ENCODE measurements at regions not wholly inside any gene's neighbourhood (a gene's known extent, or its start where the extent isn't known, plus 50 kb on each side); places are given as distances from the start of the nearest gene placed in this dataset.
"Not testable (repeated sequence)": the region's sequence is repeated elsewhere in the genome, so short reads cannot be mapped to it uniquely, and the experiment has no call there.

- DNase-seq = no peak
- in situ Hi-C loops (cut with HindIII; ENCODE audit: low pct_ligation_motif_present, low pct_unique_long_range_greater_than_20kb, low sequenced_read_pairs) = no loop called here
Measured at GRCh38 chr12:34297790-34298164, 275.5 kb downstream of the ALG10 start.

GRCh38 chr12:34298176-34298970 is 276.1 kb downstream of the ALG10 start:
- no peak for DNase-seq
- in situ Hi-C loops (cut with HindIII; ENCODE audit: low pct_ligation_motif_present, low pct_unique_long_range_greater_than_20kb, low sequenced_read_pairs) = no loop called here

- in situ Hi-C loops (cut with HindIII; ENCODE audit: low pct_ligation_motif_present, low pct_unique_long_range_greater_than_20kb, low sequenced_read_pairs) = no loop called here
- DNase-seq = no peak
Measured at GRCh38 chr12:34298971-34299801, 276.9 kb downstream of the ALG10 start.

DNA sequence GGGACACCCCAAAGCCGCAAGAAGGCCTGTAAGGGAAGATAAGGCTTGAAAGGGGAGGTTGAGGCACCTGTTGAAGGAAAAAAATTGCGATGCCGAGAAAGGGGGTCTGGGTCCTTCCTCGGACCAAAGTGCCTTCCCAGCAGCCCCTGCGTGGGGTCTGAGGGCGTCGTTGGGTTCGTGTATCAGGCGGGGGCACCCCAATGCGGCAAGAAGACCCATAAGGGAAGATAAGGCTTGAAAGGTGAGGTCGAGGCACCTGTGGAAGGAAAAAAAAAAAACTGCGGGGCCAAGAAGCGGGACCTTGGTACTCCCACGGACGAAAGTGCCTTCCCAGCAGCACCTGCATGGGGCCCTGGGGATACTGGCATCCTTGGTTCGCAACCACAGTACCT is 277.5 kb downstream of the ALG10 start:
- in situ Hi-C loops (cut with HindIII; ENCODE audit: low pct_ligation_motif_present, low pct_unique_long_range_greater_than_20kb, low sequenced_read_pairs) = no loop called here
- DNase-seq = no peak

GRCh38 chr12:34300376-34301250 is 278.3 kb downstream of the ALG10 start:
- DNase-seq = no peak
- in situ Hi-C loops (cut with HindIII; ENCODE audit: low pct_ligation_motif_present, low pct_unique_long_range_greater_than_20kb, low sequenced_read_pairs) = no loop called here

- no peak for DNase-seq
- in situ Hi-C loops (cut with HindIII; ENCODE audit: low pct_ligation_motif_present, low pct_unique_long_range_greater_than_20kb, low sequenced_read_pairs) = no loop called here
Measured at GRCh38 chr12:34301251-34302130, 279.2 kb downstream of the ALG10 start.

- no peak for DNase-seq
- in situ Hi-C loops (cut with HindIII; ENCODE audit: low pct_ligation_motif_present, low pct_unique_long_range_greater_than_20kb, low sequenced_read_pairs) = no loop called here
Measured at GRCh38 chr12:34302131-34302885, 280.0 kb downstream of the ALG10 start.

- in situ Hi-C loops (cut with HindIII; ENCODE audit: low pct_ligation_motif_present, low pct_unique_long_range_greater_than_20kb, low sequenced_read_pairs) = no loop called here
- DNase-seq = no peak
Measured at GRCh38 chr12:34303091-34303870, 281.0 kb downstream of the ALG10 start.

DNA sequence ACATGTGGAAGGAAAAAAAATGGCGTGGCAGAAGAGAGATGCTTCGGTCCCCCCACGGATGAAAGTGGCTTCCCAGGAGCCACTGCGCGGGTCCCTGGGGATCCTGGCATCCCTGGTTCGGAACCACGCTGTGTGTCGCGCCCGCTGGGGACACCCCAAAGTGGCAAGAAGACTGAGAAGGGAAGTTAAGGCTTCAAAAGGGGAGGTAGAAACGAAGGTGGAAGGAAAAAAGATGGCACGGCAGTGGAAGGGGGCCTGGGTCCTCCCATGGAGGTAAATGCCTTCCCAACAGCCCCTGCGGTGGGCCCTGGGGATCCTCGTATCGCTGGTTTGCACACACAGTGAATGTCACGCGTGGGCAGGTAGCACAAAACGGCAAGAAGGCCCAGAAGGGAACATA is 281.7 kb downstream of the ALG10 start:
- in situ Hi-C loops (cut with HindIII; ENCODE audit: low pct_ligation_motif_present, low pct_unique_long_range_greater_than_20kb, low sequenced_read_pairs) = no loop called here
- DNase-seq = no peak

GRCh38 chr12:34304546-34304945 is 282.2 kb downstream of the ALG10 start:
- no peak for DNase-seq
- in situ Hi-C loops (cut with HindIII; ENCODE audit: low pct_ligation_motif_present, low pct_unique_long_range_greater_than_20kb, low sequenced_read_pairs) = no loop called here

GRCh38 chr12:34305176-34305575 is 282.9 kb downstream of the ALG10 start:
- DNase-seq = no peak
- in situ Hi-C loops (cut with HindIII; ENCODE audit: low pct_ligation_motif_present, low pct_unique_long_range_greater_than_20kb, low sequenced_read_pairs) = no loop called here

DNA sequence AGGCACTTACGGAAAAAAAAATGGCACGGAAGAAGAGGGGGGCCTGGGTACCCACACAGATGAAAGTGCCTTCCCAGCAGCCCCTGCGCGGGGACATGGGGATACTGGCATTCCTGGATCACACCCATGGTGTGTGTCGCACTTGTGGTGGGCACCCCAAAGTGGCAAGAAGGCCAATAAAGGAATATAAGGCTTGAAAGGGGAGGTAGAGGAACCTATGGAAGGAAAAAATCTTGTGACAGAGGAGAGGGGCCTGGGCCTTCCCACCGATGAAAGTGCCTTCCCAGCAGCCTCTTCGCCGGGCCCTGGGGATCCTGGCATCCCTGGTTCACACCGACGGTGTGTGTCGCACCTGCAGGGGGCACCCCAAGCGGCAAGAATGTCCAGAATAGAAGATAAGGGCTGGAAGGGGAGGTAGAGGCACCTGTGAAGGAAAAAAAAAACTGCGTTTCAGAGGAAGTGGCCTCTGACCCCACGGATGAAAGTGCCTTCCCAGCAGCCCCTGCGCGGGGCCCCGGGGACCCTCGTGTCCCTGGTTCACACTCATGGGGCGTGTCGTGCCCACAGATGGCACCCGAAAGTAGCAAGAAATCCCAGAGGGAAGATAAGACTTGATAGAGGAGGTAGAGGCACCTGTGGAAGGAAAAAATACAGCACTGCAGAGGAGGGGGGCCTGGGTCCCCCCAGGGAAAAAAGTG is 284.0 kb downstream of the ALG10 start:
- in situ Hi-C loops (cut with HindIII; ENCODE audit: low pct_ligation_motif_present, low pct_unique_long_range_greater_than_20kb, low sequenced_read_pairs) = no loop called here
- no peak for DNase-seq

DNA sequence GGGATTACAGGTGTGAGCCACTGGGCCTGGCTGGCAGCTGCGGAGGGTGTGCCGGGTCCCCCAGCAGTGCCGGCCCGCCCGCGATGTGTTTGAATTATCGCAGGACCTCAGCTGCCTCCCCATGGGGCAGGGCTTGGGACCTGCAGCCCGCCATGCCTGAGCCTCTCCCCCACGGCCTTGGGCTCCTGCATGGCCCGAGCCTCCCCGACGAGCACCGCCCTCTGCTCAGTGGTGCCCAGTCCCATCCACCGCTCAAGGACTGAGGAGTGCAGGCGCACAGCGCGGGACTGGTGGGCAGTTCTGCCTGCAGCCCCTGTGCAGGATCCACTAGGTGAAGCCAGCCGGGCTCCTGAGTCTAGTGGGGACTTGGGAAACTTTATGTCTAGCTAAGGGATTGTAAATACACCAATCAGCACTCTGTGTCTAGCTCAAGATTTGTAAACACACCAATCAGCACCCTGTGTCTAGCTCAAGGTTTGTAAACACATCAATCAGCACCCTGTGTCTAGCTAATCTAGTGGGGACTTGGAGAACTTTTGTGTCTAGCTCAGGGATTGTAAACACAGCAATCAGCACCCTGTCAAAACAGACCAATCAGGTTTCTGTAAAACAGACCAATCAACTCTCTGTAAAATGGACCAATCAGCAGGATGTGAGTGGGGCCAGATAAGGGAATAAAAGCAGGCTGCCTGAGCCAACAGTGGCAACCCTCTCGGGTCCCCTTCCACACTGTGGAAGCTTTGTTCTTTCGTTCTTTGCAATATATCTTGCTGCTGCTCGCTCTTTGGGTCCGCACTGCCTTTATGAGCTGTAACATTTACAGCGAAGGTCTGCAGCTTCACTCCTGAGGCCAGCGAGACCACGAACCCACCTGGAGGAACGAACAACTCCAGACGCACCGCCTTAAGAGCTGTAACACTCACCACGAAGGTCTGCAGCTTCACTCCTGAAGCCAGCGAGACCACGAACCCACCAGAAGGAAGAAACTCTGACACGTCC is 287.8 kb downstream of the ALG10 start:
- in situ Hi-C loops (cut with HindIII; ENCODE audit: low pct_ligation_motif_present, low pct_unique_long_range_greater_than_20kb, low sequenced_read_pairs) = not testable (repeated sequence)

DNA sequence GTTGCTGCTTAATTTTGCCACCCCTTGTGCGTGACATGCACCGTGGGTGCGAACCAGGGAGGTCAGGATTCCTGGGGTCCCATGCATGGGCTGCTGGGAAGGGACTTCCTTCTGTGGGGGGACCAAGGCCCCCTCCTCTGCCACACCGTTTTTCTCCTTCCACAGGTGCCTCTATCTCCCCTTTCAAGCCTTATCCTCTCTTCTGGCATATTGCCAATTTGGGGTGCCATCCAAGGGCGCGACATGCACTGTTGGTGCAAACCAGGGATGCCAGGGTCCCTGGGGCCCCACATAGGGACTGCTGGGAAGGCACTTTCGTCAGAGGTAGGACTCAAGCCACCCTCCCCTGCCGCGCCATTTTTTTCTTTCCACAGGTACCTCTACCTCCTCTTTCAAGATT is 289.0 kb downstream of the ALG10 start:
- in situ Hi-C loops (cut with HindIII; ENCODE audit: low pct_ligation_motif_present, low pct_unique_long_range_greater_than_20kb, low sequenced_read_pairs) = no loop called here
- DNase-seq = no peak

More for the DNA sequence above, 287.8 kb downstream of the ALG10 start:
- DNase-seq = not testable (repeated sequence)

GRCh38 chr12:34327671-34328070 is 305.4 kb downstream of the ALG10 start:
- no peak for DNase-seq
- in situ Hi-C loops (cut with HindIII; ENCODE audit: low pct_ligation_motif_present, low pct_unique_long_range_greater_than_20kb, low sequenced_read_pairs) = no loop called here
